ENCODE measurements at regions not wholly inside any gene's neighbourhood (a gene's known extent, or its start where the extent isn't known, plus 50 kb on each side); places are given as distances from the start of the nearest gene placed in this dataset.

DNA sequence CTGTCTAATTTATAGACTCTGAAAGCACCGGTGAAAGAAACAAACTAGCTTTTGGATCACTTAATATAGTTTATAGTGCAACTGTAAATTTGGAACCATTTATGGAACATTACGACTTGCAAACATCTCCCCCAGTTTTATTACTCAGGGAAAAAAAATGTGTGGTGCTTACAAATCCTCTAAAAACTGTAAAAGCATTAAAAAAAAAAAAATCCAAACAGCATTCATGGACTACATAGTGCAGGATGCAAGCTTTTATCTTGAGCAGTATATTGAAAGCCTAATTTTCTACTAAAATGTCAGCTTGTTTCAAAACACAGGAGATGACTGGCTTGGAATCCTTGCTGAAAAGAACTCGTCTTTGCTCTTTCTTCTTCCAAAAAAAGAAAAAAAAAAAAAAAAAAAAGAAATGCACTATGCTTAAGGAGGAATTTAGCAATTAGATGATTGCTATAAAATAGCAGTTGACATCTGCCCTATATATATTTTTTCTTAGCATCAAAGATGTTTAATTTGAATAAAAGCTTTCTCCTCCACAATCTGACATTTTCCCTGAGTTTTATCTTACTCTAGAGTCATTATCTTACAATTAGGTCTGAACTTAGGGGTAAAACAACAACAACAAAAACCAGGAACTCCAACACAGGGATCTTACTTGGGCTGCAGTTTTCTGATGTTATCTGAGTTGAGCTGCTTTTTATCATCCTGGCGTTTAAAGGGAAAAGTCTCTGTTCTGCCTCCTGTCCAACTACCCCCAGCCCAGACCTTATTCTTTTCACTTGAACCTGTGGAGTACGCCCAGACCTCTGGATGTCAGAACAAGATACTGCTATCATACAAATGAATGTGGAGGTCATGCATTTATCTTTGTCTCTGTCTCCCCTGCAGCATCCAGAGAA is 62.6 kb upstream of the PDZRN3 start:
- H3K36me3 ChIP-seq (ENCODE audit: control insufficient read depth in 1 of 2, insufficient read depth in 2 of 2, low read length in 2 of 2): no peaks in the 10 kb centered on the region
- no CpG with 5 or more reads among the region's 5 CpGs for WGBS (ENCODE audit: extremely low coverage, insufficient coverage, insufficient read length)
- DNase-seq: no peak
- H3K4ac ChIP-seq (ENCODE audit: low read depth, low read length): no peak overlapping the region
- H3K4me3 ChIP-seq (ENCODE audit: low read depth, low read length): no peak overlapping the region
- no peaks in the 10 kb centered on the region for H3K79me1 ChIP-seq (ENCODE audit: low read length)
- no peak overlapping the region for H2BK5ac ChIP-seq (ENCODE audit: low read depth, low read length, poor library complexity)
- no peak overlapping the region for H4K8ac ChIP-seq (ENCODE audit: low read depth, low read length)
- H4K91ac ChIP-seq (ENCODE audit: low read depth, low read length): peak overlapping the region; percentile 28
- no peak overlapping the region for H4K12ac ChIP-seq (ENCODE audit: low read depth, low read length)
- peak overlapping the region; percentile 4 for H3K4me2 ChIP-seq (ENCODE audit: low read length)
- no peak overlapping the region for H3K14ac ChIP-seq (ENCODE audit: low read length)
- H3K27ac ChIP-seq (ENCODE audit: low read depth, low read length): peak overlapping the region; percentile 24
- H3K23ac ChIP-seq (ENCODE audit: low read length): no peak overlapping the region
- H3K79me2 ChIP-seq (ENCODE audit: control insufficient read depth, insufficient read depth, low read length, poor library complexity): no peaks in the 10 kb centered on the region
- H2AFZ ChIP-seq (ENCODE audit: insufficient read depth, low read length, poor library complexity): no peak overlapping the region
- no peaks in the 10 kb centered on the region for H3K9me3 ChIP-seq (ENCODE audit: insufficient read depth, low read depth, low read length)
- peaks cover 8 to 13% of the 10 kb centered on the region in 2 experiments for H3K4me1 ChIP-seq (ENCODE audit: control insufficient read depth in 1 of 2, insufficient read depth in 2 of 2, low read length in 2 of 2)
- no peak overlapping the region for H3K9ac ChIP-seq (ENCODE audit: low read length)
- no peaks in the 10 kb centered on the region for H3K27me3 ChIP-seq (ENCODE audit: insufficient read depth, low read length)
- no peak overlapping the region for H2BK120ac ChIP-seq (ENCODE audit: insufficient read depth, low read length, poor library complexity)
- no peak overlapping the region for H3K18ac ChIP-seq (ENCODE audit: low read length)
- H2BK12ac ChIP-seq (ENCODE audit: low read length): peak overlapping the region; percentile 58
- H2AK5ac ChIP-seq (ENCODE audit: low read length): peak overlapping the region; percentile 15

DNA sequence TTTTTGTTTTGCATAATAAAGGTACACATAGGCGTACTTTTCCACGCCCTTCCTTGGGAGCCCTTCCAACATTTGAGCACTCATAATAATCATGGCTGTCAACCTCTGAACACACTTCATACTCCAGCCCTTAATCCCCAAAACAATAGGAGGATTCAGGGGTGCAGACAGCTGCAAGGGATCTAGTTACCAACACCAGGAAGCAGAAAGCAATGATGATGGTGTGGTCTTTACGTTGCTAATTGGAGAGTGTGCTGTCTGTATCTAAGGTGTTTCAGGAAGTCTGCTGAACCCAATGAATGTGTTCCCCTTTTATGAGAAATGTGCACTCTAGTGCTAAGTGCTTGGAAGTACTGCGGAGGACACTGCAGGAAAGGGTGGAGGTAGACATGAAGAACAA is 60.3 kb upstream of the PDZRN3 start:
- H3K9me3 ChIP-seq (ENCODE audit: insufficient read depth, low read depth, low read length): no peaks in the 10 kb centered on the region
- no peak overlapping the region for H4K12ac ChIP-seq (ENCODE audit: low read depth, low read length)
- H3K27ac ChIP-seq (ENCODE audit: low read depth, low read length): no peak overlapping the region
- H3K9ac ChIP-seq (ENCODE audit: low read length): no peak overlapping the region
- H3K27me3 ChIP-seq (ENCODE audit: insufficient read depth, low read length): no peaks in the 10 kb centered on the region
- H2BK120ac ChIP-seq (ENCODE audit: insufficient read depth, low read length, poor library complexity): no peak overlapping the region
- H3K36me3 ChIP-seq (ENCODE audit: control insufficient read depth in 1 of 2, insufficient read depth in 2 of 2, low read length in 2 of 2): no peaks in the 10 kb centered on the region
- peaks cover 8 to 13% of the 10 kb centered on the region in 2 experiments for H3K4me1 ChIP-seq (ENCODE audit: control insufficient read depth in 1 of 2, insufficient read depth in 2 of 2, low read length in 2 of 2)
- H2AK5ac ChIP-seq (ENCODE audit: low read length): no peak overlapping the region
- no peak overlapping the region for H3K18ac ChIP-seq (ENCODE audit: low read length)
- H3K79me1 ChIP-seq (ENCODE audit: low read length): peaks cover 1% of the 10 kb centered on the region
- no CpG with 5 or more reads among the region's 4 CpGs for WGBS (ENCODE audit: extremely low coverage, insufficient coverage, insufficient read length)
- H4K8ac ChIP-seq (ENCODE audit: low read depth, low read length): no peak overlapping the region
- no peak overlapping the region for H3K4ac ChIP-seq (ENCODE audit: low read depth, low read length)
- no peak overlapping the region for H2AFZ ChIP-seq (ENCODE audit: insufficient read depth, low read length, poor library complexity)
- no peak for DNase-seq
- H3K79me2 ChIP-seq (ENCODE audit: control insufficient read depth, insufficient read depth, low read length, poor library complexity): no peaks in the 10 kb centered on the region
- no peak overlapping the region for H2BK12ac ChIP-seq (ENCODE audit: low read length)
- H3K4me3 ChIP-seq (ENCODE audit: low read depth, low read length): no peak overlapping the region
- no peak overlapping the region for H3K23ac ChIP-seq (ENCODE audit: low read length)
- no peak overlapping the region for H4K91ac ChIP-seq (ENCODE audit: low read depth, low read length)
- H3K4me2 ChIP-seq (ENCODE audit: low read length): no peak overlapping the region
- H2BK5ac ChIP-seq (ENCODE audit: low read depth, low read length, poor library complexity): no peak overlapping the region
- no peak overlapping the region for H3K14ac ChIP-seq (ENCODE audit: low read length)

DNA sequence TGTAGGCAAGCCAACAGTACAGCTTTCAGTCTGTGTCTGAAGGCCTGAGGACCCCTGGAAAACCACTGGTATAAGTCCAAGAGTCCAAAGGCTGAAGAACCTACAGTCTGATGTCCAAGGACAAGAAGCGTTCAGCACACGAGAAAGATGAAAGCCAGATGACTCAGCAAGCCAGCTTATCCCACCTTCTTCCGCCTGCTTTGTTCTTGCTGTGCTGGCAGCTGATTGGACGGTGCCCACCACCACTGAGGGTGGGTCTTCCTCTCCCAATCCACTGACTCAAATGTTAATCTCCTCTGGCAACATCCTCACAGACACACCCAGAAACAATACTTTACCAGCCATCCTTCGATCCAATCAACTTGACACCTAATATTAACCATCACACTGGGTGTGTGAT is 59.0 kb upstream of the PDZRN3 start:
- H3K36me3 ChIP-seq (ENCODE audit: control insufficient read depth in 1 of 2, insufficient read depth in 2 of 2, low read length in 2 of 2): no peaks in the 10 kb centered on the region
- H4K12ac ChIP-seq (ENCODE audit: low read depth, low read length): no peak overlapping the region
- DNase-seq: no peak
- H3K4me2 ChIP-seq (ENCODE audit: low read length): no peak overlapping the region
- H3K27me3 ChIP-seq (ENCODE audit: insufficient read depth, low read length): no peaks in the 10 kb centered on the region
- H3K4ac ChIP-seq (ENCODE audit: low read depth, low read length): no peak overlapping the region
- no peak overlapping the region for H4K91ac ChIP-seq (ENCODE audit: low read depth, low read length)
- H2BK12ac ChIP-seq (ENCODE audit: low read length): peak overlapping the region; percentile 61
- H2BK5ac ChIP-seq (ENCODE audit: low read depth, low read length, poor library complexity): no peak overlapping the region
- H3K4me3 ChIP-seq (ENCODE audit: low read depth, low read length): no peak overlapping the region
- H2BK120ac ChIP-seq (ENCODE audit: insufficient read depth, low read length, poor library complexity): no peak overlapping the region
- peaks cover 4% of the 10 kb centered on the region for H3K79me1 ChIP-seq (ENCODE audit: low read length)
- WGBS (ENCODE audit: extremely low coverage, insufficient coverage, insufficient read length): no CpG with 5 or more reads among the region's 5 CpGs
- no peak overlapping the region for H2AFZ ChIP-seq (ENCODE audit: insufficient read depth, low read length, poor library complexity)
- peaks cover 8 to 13% of the 10 kb centered on the region in 2 experiments for H3K4me1 ChIP-seq (ENCODE audit: control insufficient read depth in 1 of 2, insufficient read depth in 2 of 2, low read length in 2 of 2)
- no peak overlapping the region for H3K9ac ChIP-seq (ENCODE audit: low read length)
- no peak overlapping the region for H3K23ac ChIP-seq (ENCODE audit: low read length)
- no peak overlapping the region for H3K27ac ChIP-seq (ENCODE audit: low read depth, low read length)
- no peak overlapping the region for H2AK5ac ChIP-seq (ENCODE audit: low read length)
- no peak overlapping the region for H4K8ac ChIP-seq (ENCODE audit: low read depth, low read length)
- H3K9me3 ChIP-seq (ENCODE audit: insufficient read depth, low read depth, low read length): no peaks in the 10 kb centered on the region
- no peak overlapping the region for H3K18ac ChIP-seq (ENCODE audit: low read length)
- no peak overlapping the region for H3K14ac ChIP-seq (ENCODE audit: low read length)
- H3K79me2 ChIP-seq (ENCODE audit: control insufficient read depth, insufficient read depth, low read length, poor library complexity): no peaks in the 10 kb centered on the region

DNA sequence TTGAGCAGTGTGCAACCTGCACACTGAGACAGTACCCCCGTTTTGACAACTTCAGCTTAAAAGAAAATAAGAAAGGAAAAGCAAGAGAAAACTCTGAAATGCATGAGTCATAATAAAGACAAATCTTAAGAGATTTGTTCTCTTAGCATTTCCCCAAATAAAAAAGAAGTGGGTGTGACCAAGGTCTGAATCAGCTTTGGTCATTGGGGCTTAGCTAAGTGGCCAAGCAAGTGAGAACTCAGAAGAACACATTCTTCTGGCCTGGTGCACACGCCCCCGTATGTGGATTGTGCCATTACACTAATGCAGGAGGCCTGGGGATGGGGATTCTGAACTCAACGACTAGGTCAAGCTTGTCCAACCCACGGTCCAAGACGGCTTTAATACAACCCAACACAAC is 56.9 kb upstream of the PDZRN3 start:
- DNase-seq: no peak
- H3K4me1 ChIP-seq (ENCODE audit: control insufficient read depth in 1 of 2, insufficient read depth in 2 of 2, low read length in 2 of 2): peaks cover 0 to 7% of the 10 kb centered on the region in 2 experiments
- H3K79me1 ChIP-seq (ENCODE audit: low read length): peaks cover 9% of the 10 kb centered on the region
- no peak overlapping the region for H2AK5ac ChIP-seq (ENCODE audit: low read length)
- no peak overlapping the region for H3K4ac ChIP-seq (ENCODE audit: low read depth, low read length)
- no peak overlapping the region for H3K23ac ChIP-seq (ENCODE audit: low read length)
- no peak overlapping the region for H4K91ac ChIP-seq (ENCODE audit: low read depth, low read length)
- peak overlapping the region; percentile 49 for H2BK5ac ChIP-seq (ENCODE audit: low read depth, low read length, poor library complexity)
- H2BK120ac ChIP-seq (ENCODE audit: insufficient read depth, low read length, poor library complexity): peak overlapping the region; percentile 60
- H2BK12ac ChIP-seq (ENCODE audit: low read length): peak overlapping the region; percentile 76
- no peak overlapping the region for H3K14ac ChIP-seq (ENCODE audit: low read length)
- WGBS (ENCODE audit: extremely low coverage, insufficient coverage, insufficient read length): no CpG with 5 or more reads among the region's 6 CpGs
- no peaks in the 10 kb centered on the region for H3K36me3 ChIP-seq (ENCODE audit: control insufficient read depth in 1 of 2, insufficient read depth in 2 of 2, low read length in 2 of 2)
- H3K9ac ChIP-seq (ENCODE audit: low read length): no peak overlapping the region
- no peak overlapping the region for H3K27ac ChIP-seq (ENCODE audit: low read depth, low read length)
- no peak overlapping the region for H3K4me3 ChIP-seq (ENCODE audit: low read depth, low read length)
- H3K4me2 ChIP-seq (ENCODE audit: low read length): no peak overlapping the region
- no peak overlapping the region for H3K18ac ChIP-seq (ENCODE audit: low read length)
- H2AFZ ChIP-seq (ENCODE audit: insufficient read depth, low read length, poor library complexity): no peak overlapping the region
- no peak overlapping the region for H4K12ac ChIP-seq (ENCODE audit: low read depth, low read length)
- no peak overlapping the region for H4K8ac ChIP-seq (ENCODE audit: low read depth, low read length)
- H3K27me3 ChIP-seq (ENCODE audit: insufficient read depth, low read length): no peaks in the 10 kb centered on the region
- H3K9me3 ChIP-seq (ENCODE audit: insufficient read depth, low read depth, low read length): no peaks in the 10 kb centered on the region
- no peaks in the 10 kb centered on the region for H3K79me2 ChIP-seq (ENCODE audit: control insufficient read depth, insufficient read depth, low read length, poor library complexity)

All from trophoblast cell (in vitro differentiated cells and primary cell).